H9 (cell line): ENCODE measurements at regions not wholly inside any gene's neighbourhood (a gene's known extent, or its start where the extent isn't known, plus 50 kb on each side); places are given as distances from the start of the nearest gene placed in this dataset.

Experiments
- DNase-seq: peaks from one replicate; pipeline ENCODE4 v3.0.0-alpha.2; 2017
- H2AFZ ChIP-seq: one replicate; pipeline ENCODE4 v1.6.1; 2013; ENCODE audit warnings: mild to moderate bottlenecking, low read length, control low read depth, moderate library complexity
- H2AK5ac ChIP-seq: 2 replicates; pipeline ENCODE4 v1.6.1; 2013; ENCODE audit warnings: low read length, control low read depth, mixed read lengths; ENCODE audit not compliant: insufficient read length
- H2BK120ac ChIP-seq: one replicate; pipeline ENCODE4 v1.6.1; 2013; ENCODE audit warnings: low read depth, mild to moderate bottlenecking, low read length, control low read depth, inconsistent platforms; ENCODE audit not compliant: poor library complexity, severe bottlenecking
- H2BK12ac ChIP-seq: 2 replicates; pipeline ENCODE4 v1.6.1; 2013; ENCODE audit warnings: low read length, control low read depth, mixed read lengths, low read depth; ENCODE audit not compliant: insufficient read length
- H2BK15ac ChIP-seq: 2 replicates; pipeline ENCODE4 v1.6.1; 2013; ENCODE audit warnings: low read depth, low read length, control low read depth
- H2BK20ac ChIP-seq: one replicate; pipeline ENCODE4 v1.6.1; 2013; ENCODE audit warnings: low read depth, mild to moderate bottlenecking, low read length, control low read depth, inconsistent platforms; ENCODE audit not compliant: poor library complexity, severe bottlenecking
- H2BK5ac ChIP-seq: 2 replicates; pipeline ENCODE4 v1.6.1; 2013; ENCODE audit warnings: low read length, control low read depth, mixed read lengths; ENCODE audit not compliant: insufficient read length
- H3K14ac ChIP-seq: 2 replicates; pipeline ENCODE4 v1.6.1; 2013; ENCODE audit warnings: low read length, control low read depth; ENCODE audit not compliant: insufficient read depth
- H3K18ac ChIP-seq: 2 replicates; pipeline ENCODE4 v1.6.1; 2013; ENCODE audit warnings: low read depth, mild to moderate bottlenecking, mixed read lengths, low read length, control low read depth; ENCODE audit not compliant: insufficient read length
- H3K23ac ChIP-seq: 2 replicates; pipeline ENCODE4 v1.6.1; 2013; ENCODE audit warnings: low read length, control low read depth, mixed read lengths, low read depth; ENCODE audit not compliant: insufficient read length
- H3K23me2 ChIP-seq: 2 replicates; pipeline ENCODE4 v1.6.1; 2013; ENCODE audit warnings: low read depth, mild to moderate bottlenecking, mixed read lengths, low read length, control low read depth; ENCODE audit not compliant: insufficient read length, poor library complexity, severe bottlenecking
- H3K27ac ChIP-seq: 2 replicates; pipeline ENCODE4 v1.5.1; 2013; ENCODE audit warnings: low read length, control low read depth, mixed read lengths, low read depth; ENCODE audit not compliant: insufficient read length
- H3K27me3 ChIP-seq: 2 replicates; pipeline ENCODE4 v1.6.1; 2013; ENCODE audit warnings: low read length, control low read depth, inconsistent platforms; ENCODE audit not compliant: insufficient read depth
- H3K4ac ChIP-seq: 2 replicates; pipeline ENCODE4 v1.6.1; 2013; ENCODE audit warnings: low read depth, mild to moderate bottlenecking, control low read depth, inconsistent platforms, low read length, moderate library complexity
- H3K4me1 ChIP-seq: 2 replicates; pipeline ENCODE4 v1.6.1; 2013; ENCODE audit warnings: low read length, control low read depth, inconsistent platforms; ENCODE audit not compliant: insufficient read depth
- H3K4me2 ChIP-seq: 2 replicates; pipeline ENCODE4 v1.6.1; 2013; ENCODE audit warnings: low read length, control low read depth, mixed read lengths; ENCODE audit not compliant: insufficient read length, insufficient read depth
- H3K56ac ChIP-seq: 2 replicates; pipeline ENCODE4 v1.6.1; 2013; ENCODE audit warnings: low read depth, mild to moderate bottlenecking, mixed read lengths, low read length, control low read depth; ENCODE audit not compliant: insufficient read length
- H3K79me1 ChIP-seq: 2 replicates; pipeline ENCODE4 v1.6.1; 2013; ENCODE audit warnings: low read depth, mild to moderate bottlenecking, moderate library complexity, low read length, control low read depth, inconsistent platforms; ENCODE audit not compliant: insufficient read depth, poor library complexity, severe bottlenecking
- H3K79me2 ChIP-seq: 2 replicates; pipeline ENCODE4 v1.6.1; 2013; ENCODE audit warnings: low read length, control low read depth, inconsistent platforms; ENCODE audit not compliant: insufficient read depth
- H3K9ac ChIP-seq: 2 replicates; pipeline ENCODE4 v1.6.1; 2013; ENCODE audit warnings: low read length, control low read depth, mixed read lengths; ENCODE audit not compliant: insufficient read length; ENCODE audit errors: extremely low read depth
- H3K9me3 ChIP-seq: one replicate; pipeline ENCODE4 v1.6.1; 2013; ENCODE audit warnings: low read depth, low read length, inconsistent platforms; ENCODE audit not compliant: control insufficient read depth
- H3T11ph ChIP-seq: one replicate; pipeline ENCODE4 v1.6.1; 2013; ENCODE audit warnings: mild to moderate bottlenecking, low read length, control low read depth, inconsistent platforms
- H4K20me1 ChIP-seq: one replicate; pipeline ENCODE4 v1.6.1; 2013; ENCODE audit not compliant: control insufficient read depth, insufficient read length, insufficient read depth
- H4K5ac ChIP-seq: 2 replicates; pipeline ENCODE4 v1.6.1; 2013; ENCODE audit warnings: low read depth, mild to moderate bottlenecking, mixed read lengths, low read length, control low read depth; ENCODE audit not compliant: insufficient read length
- H4K8ac ChIP-seq: replicated peaks from 2 replicates; pipeline ENCODE4 v1.6.1; 2013; ENCODE audit warnings: low read length, control low read depth, mixed read lengths, low read depth; ENCODE audit not compliant: insufficient read length
- H4K91ac ChIP-seq: 2 replicates; pipeline ENCODE4 v1.6.1; 2013; ENCODE audit warnings: low read depth, mild to moderate bottlenecking, moderate library complexity, mixed read lengths, low read length, control low read depth; ENCODE audit not compliant: insufficient read length
- H3K27ac Mint-ChIP-seq, 3 experiments: 2 replicates in 2 of 3; 3 replicates in 1 of 3; pipeline ENCODE4 v1.8.0; 2020 to 2021; ENCODE audit warnings: mixed read lengths in 3 of 3, mild to moderate bottlenecking in 1 of 3, moderate library complexity in 1 of 3
- H3K27me3 Mint-ChIP-seq: 2 replicates; pipeline ENCODE4 v1.8.0; 2021; ENCODE audit warnings: low read depth, mild to moderate bottlenecking, moderate library complexity, mixed read lengths
- H3K36me3 Mint-ChIP-seq, 3 experiments: 2 replicates in 2 of 3; 3 replicates in 1 of 3; pipeline ENCODE4 v1.8.0; 2020 to 2021; ENCODE audit warnings: low read depth in 3 of 3, mixed read lengths in 3 of 3; ENCODE audit not compliant: insufficient read depth in 1 of 3
- H3K4me1 Mint-ChIP-seq, 2 experiments: 2 replicates each; pipeline ENCODE4 v1.8.0; 2020; ENCODE audit warnings: mixed read lengths in 2 of 2
- H3K4me3 Mint-ChIP-seq, 2 experiments: 2 replicates in 1 of 2; 3 replicates in 1 of 2; pipeline ENCODE4 v1.8.0; 2020 to 2021; ENCODE audit warnings: mild to moderate bottlenecking in 2 of 2, mixed read lengths in 2 of 2, moderate library complexity in 1 of 2
- H3K9me3 Mint-ChIP-seq, 2 experiments: 2 replicates in 1 of 2; 3 replicates in 1 of 2; pipeline ENCODE4 v1.8.0; 2020; ENCODE audit warnings: mild to moderate bottlenecking in 2 of 2, mixed read lengths in 2 of 2, moderate library complexity in 1 of 2
- CTCF ChIP-seq: fragments of 200-600 bp; sonication (generic); conservative IDR thresholded peaks from 3 replicates; pipeline ENCODE4 v1.8.0; 2021; ENCODE audit warnings: antibody characterized with exemption, mild to moderate bottlenecking
- WGBS: extraction: QIAGEN DNeasy Blood & Tissue Kit; methylation state at CpG from one replicate; pipeline ENCODE4 v1.1.7; 2013; ENCODE audit warnings: missing lambda C conversion rate, low lambda C conversion rate, mixed read lengths; ENCODE audit not compliant: insufficient read length; ENCODE audit errors: extremely low coverage; 5-methylcytosine and 5-hydroxymethylcytosine counted together

GRCh38 chr14:81801921-81802320 lies 268.3 kb upstream of the SEL1L start:
- no peak for DNase-seq
- Histone ChIP-seq H4K20me1 (no peaks in the 10 kb centered on the region), H2BK5ac (no peak overlapping the region), H2BK15ac (no peak overlapping the region), H3K4ac (no peak overlapping the region), H3K23me2 (no peaks in the 10 kb centered on the region), H3K56ac (no peak overlapping the region), H4K91ac (no peak overlapping the region), H3K79me1 (no peaks in the 10 kb centered on the region), H2BK12ac (no peak overlapping the region), H3K4me1 (no peaks in the 10 kb centered on the region; the same call in 1 of the 2 replicates), H4K5ac (no peak overlapping the region), H2AFZ (no peak overlapping the region), H3K27ac (no peak overlapping the region), H2AK5ac (no peak overlapping the region), H3K27me3 (no peaks in the 10 kb centered on the region; the same call in 1 of the 2 replicates), H4K8ac (no peak overlapping the region), H2BK120ac (no peak overlapping the region), H3K79me2 (no peaks in the 10 kb centered on the region), H3K9ac (no peak overlapping the region), H3K18ac (no peak overlapping the region), H3K23ac (no peak overlapping the region), H2BK20ac (no peak overlapping the region), H3K14ac (no peak overlapping the region), H3K9me3 (no peaks in the 10 kb centered on the region), H3T11ph (no peak overlapping the region), H3K4me2 (no peak overlapping the region)
- H3K9me3 Mint-ChIP-seq, result no peaks in the 10 kb centered on the region
- H3K4me1 Mint-ChIP-seq, result peaks cover 0 to 3% of the 10 kb centered on the region in 2 experiments; a peak in 1 of 4 replicates
- H3K27me3 Mint-ChIP-seq, result no peaks in the 10 kb centered on the region
- no peak overlapping the region for H3K4me3 Mint-ChIP-seq
- no CpG with 5 or more reads among the region's 5 CpGs for WGBS
- TF ChIP-seq CTCF, result no peak
- no peaks in the 10 kb centered on the region for H3K36me3 Mint-ChIP-seq
- no peak overlapping the region for H3K27ac Mint-ChIP-seq
